Neural crest cell (in vitro differentiated cells): ENCODE measurements at regions not wholly inside any gene's neighbourhood (a gene's known extent, or its start where the extent isn't known, plus 50 kb on each side); places are given as distances from the start of the nearest gene placed in this dataset.

Experiments used
- DNase-seq: peaks from one replicate; pipeline ENCODE4 v3.0.0; 2021; ENCODE audit warnings: low read depth, mixed read lengths, low spot score
- H3K27ac Mint-ChIP-seq: one replicate; pipeline ENCODE4 v1.8.0; 2021; ENCODE audit warnings: mild to moderate bottlenecking, mixed read lengths; ENCODE audit not compliant: unreplicated experiment
- H3K27me3 Mint-ChIP-seq: 2 replicates; pipeline ENCODE4 v1.8.0; 2021; ENCODE audit warnings: low read depth, mild to moderate bottlenecking, mixed read lengths
- H3K36me3 Mint-ChIP-seq: 2 replicates; pipeline ENCODE4 v1.8.0; 2021; ENCODE audit warnings: low read depth, mild to moderate bottlenecking, mixed read lengths
- H3K4me1 Mint-ChIP-seq: 2 replicates; pipeline ENCODE4 v1.8.0; 2021; ENCODE audit warnings: mixed read lengths
- H3K4me3 Mint-ChIP-seq: one replicate; pipeline ENCODE4 v1.8.0; 2021; ENCODE audit warnings: mild to moderate bottlenecking, mixed read lengths
- H3K9me3 Mint-ChIP-seq: 2 replicates; pipeline ENCODE4 v1.8.0; 2021; ENCODE audit warnings: mixed read lengths
- CTCF ChIP-seq: fragments of 200-600 bp; sonication (generic); conservative IDR thresholded peaks from 2 replicates; pipeline ENCODE4 v1.5.0; 2021; ENCODE audit warnings: antibody characterized with exemption, mild to moderate bottlenecking

GRCh38 chr1:98393719-98394118 is 267.8 kb upstream of the SNX7 start:
- no peak overlapping the region for H3K4me3 Mint-ChIP-seq
- TF ChIP-seq CTCF, result no peak
- H3K9me3 Mint-ChIP-seq, result no peaks in the 10 kb centered on the region
- H3K27ac Mint-ChIP-seq, result no peak overlapping the region
- peaks cover under 1% of the 10 kb centered on the region for H3K4me1 Mint-ChIP-seq
- no peak for DNase-seq
- H3K36me3 Mint-ChIP-seq, result no peaks in the 10 kb centered on the region
- no peaks in the 10 kb centered on the region for H3K27me3 Mint-ChIP-seq

- no peaks in the 10 kb centered on the region for H3K36me3 Mint-ChIP-seq
- DNase-seq, result no peak
- no peak for TF ChIP-seq CTCF
- peaks cover 12% of the 10 kb centered on the region for H3K4me1 Mint-ChIP-seq
- H3K9me3 Mint-ChIP-seq, result no peaks in the 10 kb centered on the region
- no peak overlapping the region for H3K27ac Mint-ChIP-seq
- H3K4me3 Mint-ChIP-seq, result no peak overlapping the region
- H3K27me3 Mint-ChIP-seq, result no peaks in the 10 kb centered on the region
Observed at GRCh38 chr1:98391175-98391574, 270.3 kb upstream of the SNX7 start.

GRCh38 chr1:98389809-98390208 is 271.7 kb upstream of the SNX7 start:
- Mint-ChIP-seq H3K27me3 (no peaks in the 10 kb centered on the region), H3K4me3 (no peak overlapping the region), H3K27ac (no peak overlapping the region), H3K4me1 (peaks cover 13% of the 10 kb centered on the region), H3K9me3 (no peaks in the 10 kb centered on the region), H3K36me3 (no peaks in the 10 kb centered on the region)
- TF ChIP-seq CTCF, result no peak
- no peak for DNase-seq

GRCh38 chr1:98388441-98388840 is 273.1 kb upstream of the SNX7 start:
- H3K4me3 Mint-ChIP-seq, result no peak overlapping the region
- peak overlapping the region; percentile 45 for H3K27ac Mint-ChIP-seq
- peaks cover 15% of the 10 kb centered on the region for H3K4me1 Mint-ChIP-seq
- H3K9me3 Mint-ChIP-seq, result no peaks in the 10 kb centered on the region
- no peak for DNase-seq
- TF ChIP-seq CTCF, result no peak
- H3K27me3 Mint-ChIP-seq, result no peaks in the 10 kb centered on the region
- H3K36me3 Mint-ChIP-seq, result no peaks in the 10 kb centered on the region

GRCh38 chr1:98387701-98388100 is 273.8 kb upstream of the SNX7 start:
- no peak for TF ChIP-seq CTCF
- DNase-seq, result no peak
- H3K4me1 Mint-ChIP-seq, result peaks cover 15% of the 10 kb centered on the region
- no peaks in the 10 kb centered on the region for H3K9me3 Mint-ChIP-seq
- no peaks in the 10 kb centered on the region for H3K36me3 Mint-ChIP-seq
- H3K27me3 Mint-ChIP-seq, result no peaks in the 10 kb centered on the region
- H3K27ac Mint-ChIP-seq, result no peak overlapping the region
- no peak overlapping the region for H3K4me3 Mint-ChIP-seq
